OCI-LY1 (cell line): ENCODE measurements at regions not wholly inside any gene's neighbourhood (a gene's known extent, or its start where the extent isn't known, plus 50 kb on each side); places are given as distances from the start of the nearest gene placed in this dataset.

Source experiments
- CTCF ChIP-seq: fragments of 200-600 bp; sonication (generic), shearing (Covaris generic); IDR thresholded peaks from 2 replicates; pipeline ENCODE4 v1.5.1; 2017; ENCODE audit warnings: mild to moderate bottlenecking, antibody characterized with exemption, low read length, moderate library complexity, mixed read lengths
- EZH2 ChIP-seq: fragments of 200-600 bp; sonication (generic), shearing (Covaris generic); IDR thresholded peaks from 2 replicates; pipeline ENCODE4 v1.8.0; 2017; ENCODE audit warnings: borderline replicate concordance, mixed run types, mild to moderate bottlenecking, antibody characterized with exemption, low read length, moderate library complexity, mixed read lengths

- no peak for TF ChIP-seq CTCF
- no peak for TF ChIP-seq EZH2
Measured at GRCh38 chr13:80195649-80196048, 145.3 kb downstream of the SPRY2 start.
